Lung (tissue), 11 donors: ENCODE measurements at regions not wholly inside any gene's neighbourhood (a gene's known extent, or its start where the extent isn't known, plus 50 kb on each side); places are given as distances from the start of the nearest gene placed in this dataset.

Source experiments
- ATAC-seq: fragments of 200-7000 bp; cut with Tn5 transposase; one replicate; pipeline ENCODE4 v1.9.1; 2020; ENCODE audit warnings: moderate number of reproducible peaks; ENCODE audit not compliant: insufficient read depth, low FRiP score
- DNase-seq, 3 donors: peaks; one replicate each; pipeline ENCODE4 v3.0.0-alpha.2; 2013 to 2017
- H3K27ac ChIP-seq, 2 donors: one replicate each; pipeline ENCODE4 v1.5.1; 2013; ENCODE audit warnings: mild to moderate bottlenecking in 2 of 2, moderate library complexity in 2 of 2, control low read depth in 1 of 2, inconsistent platforms in 1 of 2, low read depth in 1 of 2, low read length in 1 of 2
- H3K27me3 ChIP-seq, 3 donors: one replicate each; pipeline ENCODE4 v1.5.1; 2013; ENCODE audit warnings: low read length in 2 of 3; ENCODE audit not compliant: control insufficient read depth in 3 of 3, insufficient read depth in 3 of 3
- H3K36me3 ChIP-seq, 4 donors: one replicate each; pipeline ENCODE4 v1.5.1; 2013; ENCODE audit warnings: low read length in 4 of 4, mild to moderate bottlenecking in 1 of 4, moderate library complexity in 1 of 4; ENCODE audit not compliant: control insufficient read depth in 4 of 4, insufficient read depth in 4 of 4
- H3K4me1 ChIP-seq, 5 donors: one replicate each; pipeline ENCODE4 v1.5.1; 2013; ENCODE audit warnings: low read length in 5 of 5, mild to moderate bottlenecking in 2 of 5, moderate library complexity in 1 of 5; ENCODE audit not compliant: control insufficient read depth in 5 of 5, insufficient read depth in 5 of 5
- H3K4me3 ChIP-seq: one replicate; pipeline ENCODE4 v1.5.1; 2013; ENCODE audit warnings: mild to moderate bottlenecking, control low read depth, moderate library complexity
- H3K9ac ChIP-seq, 2 donors: one replicate each; pipeline ENCODE4 v1.5.1; 2013; ENCODE audit warnings: low read length in 2 of 2, control low read depth in 1 of 2; ENCODE audit not compliant: insufficient read depth in 1 of 2
- H3K9me3 ChIP-seq, 4 donors: one replicate each; pipeline ENCODE4 v1.5.1; 2013; ENCODE audit warnings: low read length in 3 of 4, mild to moderate bottlenecking in 1 of 4, moderate library complexity in 1 of 4; ENCODE audit not compliant: control insufficient read depth in 4 of 4, insufficient read depth in 3 of 4
- CTCF ChIP-seq: IDR thresholded peaks from 2 replicates; pipeline ENCODE4 v1.5.1; 2012; ENCODE audit warnings: mild to moderate bottlenecking; ENCODE audit errors: control extremely low read depth, extremely low read depth
- WGBS, 2 donors: extraction: QIAGEN DNeasy Blood & Tissue Kit; methylation state at CpG; one replicate each; pipeline ENCODE4 v1.1.7; 2013; 5-methylcytosine and 5-hydroxymethylcytosine counted together
- donor health status: control.
- donor health status: control.
- donor health status: Bipolar disorder and iron deficiency.
- donor health status: healthy.
- donor health status: DM: yes; HTN: yes; CAD: no.

GRCh38 chr5:36365896-36366295, 64.2 kb upstream of the RANBP3L start:
- Histone ChIP-seq H3K27ac (no peak overlapping the region), H3K9me3 (no peaks in the 10 kb centered on the region), H3K36me3 (no peaks in the 10 kb centered on the region), H3K4me3 (no peak overlapping the region), H3K4me1 (peaks cover 0 to 5% (median 0%) of the 10 kb centered on the region in 5 donors), H3K27me3 (no peaks in the 10 kb centered on the region), H3K9ac (no peak overlapping the region)
- no peak for TF ChIP-seq CTCF
- WGBS, 2 donors: 14 to 47% methylated on average over 1 of the region's 1 CpG
- ATAC-seq: no peak
- DNase-seq: no peak

GRCh38 chr5:36366883-36367282, 65.2 kb upstream of the RANBP3L start:
- no peak overlapping the region for H3K9ac ChIP-seq
- TF ChIP-seq CTCF: no peak
- H3K27me3 ChIP-seq: no peaks in the 10 kb centered on the region
- no peaks in the 10 kb centered on the region for H3K9me3 ChIP-seq
- H3K4me3 ChIP-seq: no peak overlapping the region
- no peaks in the 10 kb centered on the region for H3K36me3 ChIP-seq
- no peak for DNase-seq
- no peak for ATAC-seq
- H3K27ac ChIP-seq: no peak overlapping the region
- H3K4me1 ChIP-seq: peaks cover 0 to 5% (median 0%) of the 10 kb centered on the region in 5 donors
- 35 to 55% methylated on average over 1 of the region's 1 CpG for WGBS, 2 donors

GRCh38 chr5:36367524-36367923, 65.8 kb upstream of the RANBP3L start:
- Histone ChIP-seq H3K27me3 (no peaks in the 10 kb centered on the region), H3K4me1 (peaks cover 0 to 5% (median 0%) of the 10 kb centered on the region in 5 donors), H3K9ac (no peak overlapping the region), H3K27ac (no peak overlapping the region), H3K9me3 (no peaks in the 10 kb centered on the region), H3K4me3 (no peak overlapping the region), H3K36me3 (no peaks in the 10 kb centered on the region)
- DNase-seq (no peak), ATAC-seq (no peak)
- WGBS, 2 donors: 60 to 77% methylated on average over 2 of the region's 2 CpGs
- TF ChIP-seq CTCF: no peak

- WGBS, 2 donors: 89 to 93% methylated on average over 1 of the region's 1 CpG
- H3K9ac ChIP-seq: no peak overlapping the region
- TF ChIP-seq CTCF: no peak
- ATAC-seq (no peak), DNase-seq (no peak)
- peaks cover 0 to 5% (median 2%) of the 10 kb centered on the region in 5 donors for H3K4me1 ChIP-seq
- H3K4me3 ChIP-seq: no peak overlapping the region
- no peak overlapping the region for H3K27ac ChIP-seq
- no peaks in the 10 kb centered on the region for H3K9me3 ChIP-seq
- no peaks in the 10 kb centered on the region for H3K27me3 ChIP-seq
- no peaks in the 10 kb centered on the region for H3K36me3 ChIP-seq
Measured at GRCh38 chr5:36369219-36369690, 67.6 kb upstream of the RANBP3L start.
